IMR-90 (cell line): ENCODE measurements at regions not wholly inside any gene's neighbourhood (a gene's known extent, or its start where the extent isn't known, plus 50 kb on each side); places are given as distances from the start of the nearest gene placed in this dataset.

Source experiments
- ATAC-seq: fragments of 200-7000 bp; cut with Tn5 transposase; 2 replicates; pipeline ENCODE4 v1.9.1; 2020; ENCODE audit warnings: low read depth, mild to moderate bottlenecking, moderate library complexity
- BruUV-seq: library from RNA; stranded (reverse); fragments of 400-500 nt; replicated peaks from 2 replicates; lab custom pipeline; 2021; lab: Mats Ljungman, UMichigan
- CTCF ChIA-PET: fragments of 300-600 bp; formaldehyde crosslinking; extraction: SDS; loops from one replicate; lab custom pipeline; 2021; ENCODE audit warnings: antibody characterized with exemption; lab: Yijun Ruan, JAX
- POLR2A ChIA-PET: fragments of 300-600 bp; sonication (Branson Sonifier 250); formaldehyde crosslinking; loops from one replicate; lab custom pipeline; 2022; ENCODE audit warnings: antibody characterized with exemption; ENCODE audit not compliant: unreplicated experiment; lab: Charles Lee
- DNase-seq: peaks from one replicate; pipeline ENCODE4 v3.0.0; 2013
- H2AFZ ChIP-seq: replicated peaks from 2 replicates; pipeline ENCODE3; 2013; ENCODE audit warnings: low read length, mild to moderate bottlenecking; ENCODE audit not compliant: poor library complexity
- H2AK5ac ChIP-seq: 2 replicates; pipeline ENCODE4 v1.6.1; 2013; ENCODE audit warnings: low read depth, low read length, inconsistent platforms
- H2AK9ac ChIP-seq: replicated peaks from 2 replicates; pipeline ENCODE3; 2013; ENCODE audit warnings: mild to moderate bottlenecking, low read depth, low read length, moderate library complexity; ENCODE audit not compliant: poor library complexity
- H2BK120ac ChIP-seq: 2 replicates; pipeline ENCODE4 v1.6.1; 2013; ENCODE audit warnings: low read depth, low read length, inconsistent platforms
- H2BK15ac ChIP-seq: 3 replicates; pipeline ENCODE4 v1.6.1; 2013; ENCODE audit warnings: low read depth, low read length, inconsistent platforms
- H2BK20ac ChIP-seq: 2 replicates; pipeline ENCODE4 v1.6.1; 2013; ENCODE audit warnings: low read depth, mild to moderate bottlenecking, inconsistent platforms, low read length, moderate library complexity
- H2BK5ac ChIP-seq: 2 replicates; pipeline ENCODE4 v1.6.1; 2013; ENCODE audit warnings: mild to moderate bottlenecking, low read depth, low read length, inconsistent platforms; ENCODE audit not compliant: poor library complexity, severe bottlenecking
- H3K14ac ChIP-seq: replicated peaks from 2 replicates; pipeline ENCODE4 v1.6.1; 2013; ENCODE audit warnings: low read depth, low read length, inconsistent platforms
- H3K18ac ChIP-seq: 2 replicates; pipeline ENCODE4 v1.6.1; 2013; ENCODE audit warnings: low read depth, low read length, control low read depth
- H3K23ac ChIP-seq: 2 replicates; pipeline ENCODE4 v1.6.1; 2013; ENCODE audit warnings: low read depth, low read length, inconsistent platforms
- H3K27ac ChIP-seq: 2 replicates; pipeline ENCODE4 v1.5.1; 2013; ENCODE audit warnings: mild to moderate bottlenecking, control low read depth, low read length; ENCODE audit not compliant: insufficient read depth
- H3K27me3 ChIP-seq: 2 replicates; pipeline ENCODE4 v1.6.1; 2013; ENCODE audit warnings: low read length; ENCODE audit not compliant: control insufficient read depth, insufficient read depth
- H3K36me3 ChIP-seq: 2 replicates; pipeline ENCODE4 v1.6.1; 2013; ENCODE audit warnings: low read length, mixed read lengths; ENCODE audit not compliant: control insufficient read depth, insufficient read depth
- H3K4ac ChIP-seq: 2 replicates; pipeline ENCODE4 v1.6.1; 2013; ENCODE audit warnings: low read depth, low read length, inconsistent platforms
- H3K4me1 ChIP-seq: 2 replicates; pipeline ENCODE4 v1.6.1; 2013; ENCODE audit warnings: low read length, mixed read lengths; ENCODE audit not compliant: control insufficient read depth, insufficient read depth
- H3K4me2 ChIP-seq: 2 replicates; pipeline ENCODE4 v1.6.1; 2013; ENCODE audit warnings: low read depth, mild to moderate bottlenecking, control low read depth, low read length, moderate library complexity
- H3K4me3 ChIP-seq: 2 replicates; pipeline ENCODE4 v1.5.1; 2013; ENCODE audit warnings: low read depth, mild to moderate bottlenecking, control low read depth, low read length, moderate library complexity; ENCODE audit not compliant: insufficient read depth
- H3K56ac ChIP-seq: 2 replicates; pipeline ENCODE4 v1.6.1; 2013; ENCODE audit warnings: low read length, inconsistent platforms; ENCODE audit not compliant: insufficient read depth; ENCODE audit errors: extremely low read depth
- H3K79me1 ChIP-seq, 2 experiments: 2 replicates each; pipeline ENCODE4 v1.6.1; 2013; ENCODE audit warnings: low read length in 2 of 2, inconsistent platforms in 1 of 2, low read depth in 1 of 2
- H3K9ac ChIP-seq: 2 replicates; pipeline ENCODE4 v1.6.1; 2013; ENCODE audit warnings: low read depth, low read length, control low read depth
- H3K9me1 ChIP-seq: 2 replicates; pipeline ENCODE4 v1.6.1; 2013; ENCODE audit warnings: low read length, inconsistent platforms; ENCODE audit not compliant: insufficient read depth
- H3K9me3 ChIP-seq: 2 replicates; pipeline ENCODE4 v1.6.1; 2013; ENCODE audit warnings: low read length; ENCODE audit not compliant: control insufficient read depth, insufficient read depth
- H4K20me1 ChIP-seq: 2 replicates; pipeline ENCODE4 v1.6.1; 2013; ENCODE audit warnings: low read length, inconsistent platforms; ENCODE audit not compliant: insufficient read depth
- H4K5ac ChIP-seq: 2 replicates; pipeline ENCODE4 v1.6.1; 2013; ENCODE audit warnings: mild to moderate bottlenecking, low read depth, low read length, control low read depth
- H4K8ac ChIP-seq, 2 experiments: 2 replicates each; pipeline ENCODE4 v1.6.1; 2013; ENCODE audit warnings: low read depth in 2 of 2, low read length in 2 of 2, control low read depth in 1 of 2, inconsistent platforms in 1 of 2
- H4K91ac ChIP-seq: 2 replicates; pipeline ENCODE4 v1.6.1; 2013; ENCODE audit warnings: low read depth, low read length, inconsistent platforms; ENCODE audit not compliant: insufficient read depth
- BHLHE40 ChIP-seq: fragments of 150-350 bp; IDR thresholded peaks from 2 replicates; pipeline ENCODE4 v1.6.1; 2016; ENCODE audit warnings: mild to moderate bottlenecking, low read depth, low read length
- CEBPB ChIP-seq: IDR thresholded peaks from 2 replicates; pipeline ENCODE4 v1.6.1; 2012; ENCODE audit warnings: low read depth, low read length, improper control_type of control experiment
- CHD1 ChIP-seq: IDR thresholded peaks from 2 replicates; pipeline ENCODE4 v1.6.1; 2012; ENCODE audit warnings: low read depth, low read length, improper control_type of control experiment
- CTCF ChIP-seq: conservative IDR thresholded peaks from 2 replicates; pipeline ENCODE4 v1.5.1; 2012; ENCODE audit warnings: mild to moderate bottlenecking, low read depth, low read length, improper control_type of control experiment
- ELK1 ChIP-seq: fragments of 150-350 bp; IDR thresholded peaks from 2 replicates; pipeline ENCODE4 v1.6.1; 2016; ENCODE audit warnings: low read depth, mild to moderate bottlenecking, low read length, moderate library complexity, borderline replicate concordance
- FOS ChIP-seq: fragments of 150-350 bp; IDR thresholded peaks from 2 replicates; pipeline ENCODE4 v1.6.1; 2016; ENCODE audit warnings: low read depth, low read length
- MAFK ChIP-seq: IDR thresholded peaks from 2 replicates; pipeline ENCODE4 v1.6.1; 2012; ENCODE audit warnings: low read depth, low read length, improper control_type of control experiment
- MAZ ChIP-seq: IDR thresholded peaks from 2 replicates; pipeline ENCODE4 v1.6.1; 2012; ENCODE audit warnings: low read depth, mild to moderate bottlenecking, low read length, improper control_type of control experiment, moderate library complexity, borderline replicate concordance
- MXI1 ChIP-seq: IDR thresholded peaks from 2 replicates; pipeline ENCODE4 v1.6.1; 2012; ENCODE audit warnings: low read depth, mild to moderate bottlenecking, low read length, moderate library complexity, borderline replicate concordance
- NFE2L2 ChIP-seq: fragments of 150-350 bp; IDR thresholded peaks from 2 replicates; pipeline ENCODE4 v1.6.1; 2016; ENCODE audit warnings: low read depth, mild to moderate bottlenecking, low read length
- POLR2A ChIP-seq: IDR thresholded peaks from 2 replicates; pipeline ENCODE4 v1.6.1; 2012; ENCODE audit warnings: mild to moderate bottlenecking, low read depth, low read length
- RCOR1 ChIP-seq: IDR thresholded peaks from 2 replicates; pipeline ENCODE4 v1.6.1; 2012; ENCODE audit warnings: mild to moderate bottlenecking, low read length, improper control_type of control experiment; ENCODE audit not compliant: insufficient replicate concordance
- RFX5 ChIP-seq: IDR thresholded peaks from 2 replicates; pipeline ENCODE4 v1.8.0; 2012; ENCODE audit warnings: low read depth, mild to moderate bottlenecking, low read length, moderate library complexity
- SMC3 ChIP-seq: fragments of 150-350 bp; IDR thresholded peaks from 2 replicates; pipeline ENCODE4 v1.6.1; 2016; ENCODE audit warnings: low read depth, mild to moderate bottlenecking, antibody characterized with exemption, low read length, moderate library complexity
- USF2 ChIP-seq: fragments of 150-350 bp; IDR thresholded peaks from 2 replicates; pipeline ENCODE4 v1.6.1; 2017; ENCODE audit warnings: mild to moderate bottlenecking, antibody characterized with exemption, low read length, low read depth
- whole genome bisulfite sequencing, 2 experiments: methylation state at CpG; one replicate each; pipeline versions ENCODE4 v1.1.5 to v1.1.7; 2013; ENCODE audit warnings: missing lambda C conversion rate in 2 of 2; ENCODE audit not compliant: insufficient read length in 1 of 2; ENCODE audit errors: extremely low coverage in 2 of 2; 5-methylcytosine and 5-hydroxymethylcytosine counted together
- dilution Hi-C: fragments of 300-500 bp; cut with HindIII; formaldehyde crosslinking; loops from one replicate; pipeline ENCODE4 v1.14.3; 2018; ENCODE audit warnings: low sequenced_read_pairs; ENCODE audit not compliant: unreplicated experiment
- in situ Hi-C: fragments of 300-500 bp; cut with MboI; formaldehyde crosslinking; loops from 3 replicates; pipeline ENCODE4 v1.14.3; 2019; ENCODE audit warnings: low sequenced_read_pairs, inconsistent platforms, mixed read lengths
- intact Hi-C: fragments of 100-400 bp; cut with micrococcal nuclease; formaldehyde crosslinking; loops from 2 replicates; pipeline ENCODE4 v1.10.0; 2022

DNA sequence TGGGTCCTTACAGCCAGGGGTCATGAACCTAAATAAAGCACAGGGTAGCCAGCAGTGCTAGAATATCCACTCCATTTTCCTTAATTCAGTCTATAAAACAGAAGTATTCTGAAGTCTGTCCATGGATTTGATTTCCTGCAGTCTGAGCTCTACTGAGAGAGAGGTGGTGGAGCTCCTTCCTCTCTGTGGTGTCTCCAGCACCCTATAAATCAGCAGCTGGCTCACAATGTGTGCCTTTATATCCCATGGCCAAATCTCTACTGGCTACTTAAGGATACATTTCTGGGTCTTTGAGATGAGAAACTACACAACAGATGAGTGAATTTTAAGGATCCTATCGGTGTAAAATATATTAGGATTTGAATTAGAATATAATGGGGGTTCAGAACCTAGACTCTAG is 339.9 kb upstream of the RBMS3 start:
- WGBS, 2 experiments = no CpG with 5 or more reads among the region's 1 CpG
- H2BK5ac ChIP-seq = no peak overlapping the region
- H3K9me3 ChIP-seq = no peaks in the 10 kb centered on the region
- no peaks in the 10 kb centered on the region for H3K36me3 ChIP-seq
- H2BK20ac ChIP-seq = no peak overlapping the region
- no peak overlapping the region for H3K4ac ChIP-seq
- no peak overlapping the region for H2BK15ac ChIP-seq
- no peak for DNase-seq
- in situ Hi-C loops (no loop called here), dilution Hi-C loops (no loop called here), intact Hi-C loops (no loop called here)
- H3K14ac ChIP-seq = no peak overlapping the region
- CTCF ChIA-PET = interaction anchor here (0.6 kb wide), 1 partner anchor 22 kb away, joined by 8 read pairs; no protein-coding TSS in a partner anchor
- H2AK9ac ChIP-seq = no peak overlapping the region
- POLR2A ChIA-PET = no interaction called here
- H3K9me1 ChIP-seq = no peaks in the 10 kb centered on the region
- no peak overlapping the region for H2AK5ac ChIP-seq
- H4K8ac ChIP-seq = no peak overlapping the region
- H3K4me1 ChIP-seq = peaks cover 3% of the 10 kb centered on the region; the same call in 1 of the 2 replicates
- H3K56ac ChIP-seq = no peak overlapping the region
- no peaks in the 10 kb centered on the region for H3K79me1 ChIP-seq
- no TSS peak for BruUV-seq
- H3K4me3 ChIP-seq = no peak overlapping the region
- no peak overlapping the region for H3K27ac ChIP-seq
- no peaks in the 10 kb centered on the region for H4K20me1 ChIP-seq
- no peak overlapping the region for H3K23ac ChIP-seq
- H3K27me3 ChIP-seq = peaks cover 5% of the 10 kb centered on the region; the same call in 1 of the 2 replicates
- no peak overlapping the region for H2BK120ac ChIP-seq
- no peak overlapping the region for H3K9ac ChIP-seq
- peak; percentile 32 for ATAC-seq
- H3K4me2 ChIP-seq = no peak overlapping the region
- H4K91ac ChIP-seq = no peak overlapping the region
- H3K18ac ChIP-seq = no peak overlapping the region
- TF ChIP-seq SMC3 (no peak), NFE2L2 (no peak), MXI1 (no peak), BHLHE40 (no peak), CEBPB (no peak), MAZ (no peak), MAFK (no peak), ELK1 (no peak), USF2 (no peak), POLR2A (no peak), RFX5 (no peak), FOS (no peak), CTCF (no peak), CHD1 (no peak), RCOR1 (no peak)
- H2AFZ ChIP-seq = no peak overlapping the region
- H4K5ac ChIP-seq = no peak overlapping the region
